ENCODE measurements at regions not wholly inside any gene's neighbourhood (a gene's known extent, or its start where the extent isn't known, plus 50 kb on each side); places are given as distances from the start of the nearest gene placed in this dataset.

DNA sequence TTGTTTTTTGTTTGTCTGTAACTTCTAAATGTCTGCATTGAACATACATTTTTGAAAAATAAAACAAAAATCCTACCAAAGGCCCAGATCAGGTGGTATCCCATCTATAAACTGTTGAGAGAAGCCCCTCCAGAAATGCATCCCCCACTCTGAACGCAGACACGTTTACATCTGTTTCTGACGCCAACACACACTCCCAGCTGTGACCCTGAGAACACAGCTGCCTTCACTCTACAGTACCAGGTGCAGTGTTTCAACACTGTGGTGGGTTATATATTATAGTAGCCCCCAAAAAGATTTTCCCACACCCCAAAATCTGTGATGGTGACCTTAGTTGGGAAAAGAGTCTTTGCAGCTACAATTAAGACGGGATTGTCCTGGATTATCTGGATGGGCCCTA is 199.1 kb upstream of the JARID2 start:
- no peaks in the 10 kb centered on the region for H3K4me1 ChIP-seq (ENCODE audit: insufficient read depth)
- no peaks in the 10 kb centered on the region for H3K27me3 ChIP-seq
- H3K4me3 ChIP-seq = no peak overlapping the region
- intact Hi-C loops (cut with DNase I) = no loop called here
- 34 to 51% (median 42%) methylated on average over 4 of the region's 4 CpGs for WGBS, 3 donors
- DNase-seq = no peak
- no peak overlapping the region for H3K27ac ChIP-seq
- H3K36me3 ChIP-seq = no peaks in the 10 kb centered on the region
- TF ChIP-seq, protein P1, sequence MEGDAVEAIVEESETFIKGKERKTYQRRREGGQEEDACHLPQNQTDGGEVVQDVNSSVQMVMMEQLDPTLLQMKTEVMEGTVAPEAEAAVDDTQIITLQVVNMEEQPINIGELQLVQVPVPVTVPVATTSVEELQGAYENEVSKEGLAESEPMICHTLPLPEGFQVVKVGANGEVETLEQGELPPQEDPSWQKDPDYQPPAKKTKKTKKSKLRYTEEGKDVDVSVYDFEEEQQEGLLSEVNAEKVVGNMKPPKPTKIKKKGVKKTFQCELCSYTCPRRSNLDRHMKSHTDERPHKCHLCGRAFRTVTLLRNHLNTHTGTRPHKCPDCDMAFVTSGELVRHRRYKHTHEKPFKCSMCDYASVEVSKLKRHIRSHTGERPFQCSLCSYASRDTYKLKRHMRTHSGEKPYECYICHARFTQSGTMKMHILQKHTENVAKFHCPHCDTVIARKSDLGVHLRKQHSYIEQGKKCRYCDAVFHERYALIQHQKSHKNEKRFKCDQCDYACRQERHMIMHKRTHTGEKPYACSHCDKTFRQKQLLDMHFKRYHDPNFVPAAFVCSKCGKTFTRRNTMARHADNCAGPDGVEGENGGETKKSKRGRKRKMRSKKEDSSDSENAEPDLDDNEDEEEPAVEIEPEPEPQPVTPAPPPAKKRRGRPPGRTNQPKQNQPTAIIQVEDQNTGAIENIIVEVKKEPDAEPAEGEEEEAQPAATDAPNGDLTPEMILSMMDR (IDR thresholded peaks at IDR 0.05) = no peak
- TF ChIP-seq EP300 (IDR thresholded peaks at IDR 0.05) (no peak), POLR2A (IDR thresholded peaks at IDR 0.05) (no peak)
- H3K9me3 ChIP-seq = no peaks in the 10 kb centered on the region

DNA sequence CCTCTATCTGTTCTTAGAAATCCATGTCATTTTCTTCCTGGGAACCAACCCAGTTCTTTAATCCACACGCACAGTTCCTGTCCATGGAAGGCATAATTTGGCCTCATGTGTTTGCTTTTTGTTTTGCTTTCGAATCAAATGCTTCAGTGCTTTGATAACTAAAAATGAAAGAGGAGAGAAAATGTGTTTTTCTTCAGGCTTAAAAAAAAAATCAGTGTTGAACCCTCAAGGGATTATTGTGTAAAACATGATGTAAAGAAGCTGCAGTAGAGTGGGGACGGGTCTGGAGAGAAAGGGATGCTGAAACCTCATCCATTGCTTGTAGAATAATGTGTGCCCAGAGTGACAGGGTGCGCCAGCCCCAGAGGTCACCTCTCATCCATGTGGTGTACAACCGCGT is 197.5 kb upstream of the JARID2 start:
- Histone ChIP-seq H3K27me3 (no peaks in the 10 kb centered on the region), H3K27ac (no peak overlapping the region), H3K9me3 (no peaks in the 10 kb centered on the region), H3K36me3 (no peaks in the 10 kb centered on the region), H3K4me3 (no peak overlapping the region), H3K4me1 (ENCODE audit: insufficient read depth) (no peaks in the 10 kb centered on the region)
- intact Hi-C loops (cut with DNase I) = no loop called here
- no peak for TF ChIP-seq POLR2A (IDR thresholded peaks at IDR 0.05)
- no peak for TF ChIP-seq EP300 (IDR thresholded peaks at IDR 0.05)
- TF ChIP-seq, protein P1 (IDR thresholded peaks at IDR 0.05) = no peak
- WGBS, 3 donors = 65 to 69% (median 67%) methylated on average over 6 of the region's 6 CpGs
- DNase-seq = no peak

DNA sequence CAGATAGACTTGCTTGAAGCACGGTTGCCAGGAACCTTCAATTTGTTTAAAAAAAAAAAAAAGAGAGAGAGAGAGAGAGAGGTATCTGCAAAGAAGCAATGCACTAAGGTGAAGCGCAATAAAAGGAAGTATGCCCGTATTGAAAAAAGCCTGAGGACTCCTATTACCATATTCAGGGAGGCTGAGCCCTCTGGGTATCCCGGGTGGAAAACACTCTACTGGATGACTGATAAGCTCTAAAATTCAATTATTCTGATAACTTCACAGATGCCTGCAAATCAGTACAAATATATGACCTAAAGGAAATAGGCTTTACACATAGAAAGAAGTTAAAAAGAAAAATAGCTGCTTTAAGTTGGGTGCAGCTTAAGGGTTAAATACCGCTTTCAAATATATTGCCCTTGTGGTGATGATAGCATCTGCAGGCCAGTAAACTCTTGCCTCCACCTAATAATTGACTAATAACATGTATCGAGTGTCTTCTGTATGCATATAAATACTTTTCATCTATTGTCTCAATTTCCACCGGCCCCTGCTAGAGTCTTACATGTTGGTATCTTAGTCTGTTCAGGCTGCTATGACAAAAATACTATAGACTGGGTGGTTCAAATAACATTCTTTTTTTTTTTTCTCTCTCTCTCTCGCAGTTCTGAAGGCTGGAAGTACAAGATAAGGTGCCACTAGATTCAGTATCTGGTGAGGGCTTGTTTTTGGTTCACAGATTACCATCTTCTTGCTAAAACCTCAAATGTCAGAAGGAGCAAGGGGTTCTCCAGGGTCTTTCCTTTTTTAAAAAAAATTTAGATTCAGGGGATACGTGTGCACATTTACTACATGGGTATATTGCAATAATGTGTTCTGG is 187.4 kb upstream of the JARID2 start:
- H3K4me3 ChIP-seq = no peak overlapping the region
- H3K27me3 ChIP-seq = no peaks in the 10 kb centered on the region
- H3K4me1 ChIP-seq (ENCODE audit: insufficient read depth) = no peaks in the 10 kb centered on the region
- no peak overlapping the region for H3K27ac ChIP-seq
- no peaks in the 10 kb centered on the region for H3K9me3 ChIP-seq
- TF ChIP-seq POLR2A (IDR thresholded peaks at IDR 0.05) = no peak
- TF ChIP-seq, protein P1 (IDR thresholded peaks at IDR 0.05) = no peak
- TF ChIP-seq EP300 (IDR thresholded peaks at IDR 0.05) = no peak
- DNase-seq = no peak
- no peaks in the 10 kb centered on the region for H3K36me3 ChIP-seq
- 74 to 82% (median 80%) methylated on average over 9 of the region's 9 CpGs for WGBS, 3 donors
- intact Hi-C loops (cut with DNase I) = loop anchor here in 1 of 4 donors (10.0 kb wide), 1 partner anchor 1536 kb away; no protein-coding TSS in a partner anchor

DNA sequence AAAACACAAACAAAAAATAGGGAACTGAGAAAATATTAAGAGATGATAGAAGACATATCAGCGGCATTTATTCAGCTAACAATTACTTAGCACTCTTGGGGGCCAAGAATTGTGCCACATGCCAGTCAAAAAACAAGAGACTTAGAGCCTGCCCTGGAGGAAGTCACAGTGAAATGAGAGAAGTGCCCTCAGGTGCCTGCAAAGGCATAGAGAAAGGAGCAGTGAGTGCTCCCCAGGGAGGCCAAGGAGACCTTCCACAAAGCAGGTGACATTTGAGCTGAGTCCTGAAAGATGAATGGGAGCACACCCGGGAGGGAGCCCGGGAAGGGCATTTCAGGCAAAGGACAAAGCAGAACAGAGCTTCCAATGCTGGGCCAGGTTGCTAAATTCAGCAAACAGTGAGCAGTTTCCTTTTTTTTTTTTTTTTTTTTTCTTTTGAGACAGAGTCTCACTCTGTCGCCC is 184.7 kb upstream of the JARID2 start:
- Histone ChIP-seq H3K4me3 (no peak overlapping the region), H3K4me1 (ENCODE audit: insufficient read depth) (no peaks in the 10 kb centered on the region), H3K27me3 (no peaks in the 10 kb centered on the region), H3K36me3 (no peaks in the 10 kb centered on the region), H3K27ac (no peak overlapping the region), H3K9me3 (no peaks in the 10 kb centered on the region)
- intact Hi-C loops (cut with DNase I) = no loop called here
- no peak for DNase-seq
- TF ChIP-seq POLR2A (IDR thresholded peaks at IDR 0.05) (no peak), EP300 (IDR thresholded peaks at IDR 0.05) (no peak)
- TF ChIP-seq, protein P1 (IDR thresholded peaks at IDR 0.05) = no peak
- whole genome bisulfite sequencing, 3 donors = 73 to 81% (median 74%) methylated on average over 4 of the region's 4 CpGs
